HEK293T (cell line): ENCODE measurements at regions not wholly inside any gene's neighbourhood (a gene's known extent, or its start where the extent isn't known, plus 50 kb on each side); places are given as distances from the start of the nearest gene placed in this dataset.

Source experiments
- CTCF ChIA-PET: fragments of 350-600 bp; formaldehyde crosslinking; extraction: SDS; loops from one replicate; lab custom pipeline; 2021; ENCODE audit warnings: antibody characterized with exemption, inconsistent platforms; lab: Yijun Ruan, JAX
- POLR2A ChIA-PET: fragments of 350-600 bp; formaldehyde crosslinking; extraction: SDS; loops from one replicate; lab custom pipeline; 2020; ENCODE audit warnings: antibody characterized with exemption, inconsistent platforms; lab: Yijun Ruan, JAX
- DNase-seq: peaks from one replicate; pipeline ENCODE4 v3.0.0; 2012; ENCODE audit warnings: mixed read lengths; ENCODE audit errors: extremely low spot score
- ARNT ChIP-seq: fragments of 450-650 bp; IDR thresholded peaks from 2 replicates; pipeline ENCODE4 v1.6.1; 2017; ENCODE audit warnings: mild to moderate bottlenecking
- BHLHE40 ChIP-seq: fragments of 450-650 bp; IDR thresholded peaks from 2 replicates; pipeline ENCODE4 v1.6.1; 2016; ENCODE audit warnings: mild to moderate bottlenecking, moderate library complexity, borderline replicate concordance
- CTBP1 ChIP-seq: fragments of 450-650 bp; IDR thresholded peaks from 2 replicates; pipeline ENCODE4 v1.6.1; 2016; ENCODE audit warnings: borderline replicate concordance
- ELF4 ChIP-seq: fragments of 450-650 bp; IDR thresholded peaks from 2 replicates; pipeline ENCODE4 v1.6.1; 2017; ENCODE audit warnings: antibody characterized with exemption
- FOXA1 ChIP-seq: fragments of 450-650 bp; IDR thresholded peaks from 2 replicates; pipeline ENCODE4 v1.6.1; 2016; ENCODE audit warnings: mild to moderate bottlenecking
- FOXK2 ChIP-seq: fragments of 450-650 bp; IDR thresholded peaks from 2 replicates; pipeline ENCODE4 v1.6.1; 2016; ENCODE audit warnings: mild to moderate bottlenecking
- FOXM1 ChIP-seq: fragments of 450-650 bp; IDR thresholded peaks from 2 replicates; pipeline ENCODE4 v1.6.1; 2017; ENCODE audit warnings: mild to moderate bottlenecking, borderline replicate concordance
- HDGF ChIP-seq: fragments of 450-650 bp; IDR thresholded peaks from 2 replicates; pipeline ENCODE4 v1.6.1; 2017; ENCODE audit warnings: antibody characterized with exemption, borderline replicate concordance
- L3MBTL2 ChIP-seq: fragments of 450-650 bp; conservative IDR thresholded peaks from 2 replicates; pipeline ENCODE4 v1.6.1; 2016; ENCODE audit warnings: mild to moderate bottlenecking
- LEF1 ChIP-seq: fragments of 450-650 bp; IDR thresholded peaks from 2 replicates; pipeline ENCODE4 v1.6.1; 2017; ENCODE audit warnings: mild to moderate bottlenecking, borderline replicate concordance
- NFRKB ChIP-seq: fragments of 450-650 bp; IDR thresholded peaks from 2 replicates; pipeline ENCODE4 v1.6.1; 2016; ENCODE audit warnings: mild to moderate bottlenecking, moderate library complexity
- PKNOX1 ChIP-seq: fragments of 450-650 bp; IDR thresholded peaks from 2 replicates; pipeline ENCODE4 v1.6.1; 2016
- SP1 ChIP-seq: fragments of 450-650 bp; IDR thresholded peaks from 2 replicates; pipeline ENCODE4 v1.6.1; 2017
- SUZ12 ChIP-seq: fragments of 450-650 bp; IDR thresholded peaks from 2 replicates; pipeline ENCODE4 v1.6.1; 2016; ENCODE audit warnings: mild to moderate bottlenecking
- TARDBP ChIP-seq: fragments of 450-650 bp; IDR thresholded peaks from 2 replicates; pipeline ENCODE4 v1.6.1; 2016
- ZNF384 ChIP-seq: fragments of 450-650 bp; IDR thresholded peaks from 2 replicates; pipeline ENCODE4 v1.6.1; 2016

- no peak for DNase-seq
- ChIA-PET POLR2A (no interaction called here), CTCF (no interaction called here)
- no peak for TF ChIP-seq LEF1
- no peak for TF ChIP-seq HDGF
- TF ChIP-seq FOXA1 = no peak
- TF ChIP-seq SUZ12 = no peak
- no peak for TF ChIP-seq NFRKB
- TF ChIP-seq L3MBTL2 = no peak
- no peak for TF ChIP-seq PKNOX1
These were observed 283.0 kb upstream of the VEPH1 start for GRCh38 chr3:157786211-157786610.

DNA sequence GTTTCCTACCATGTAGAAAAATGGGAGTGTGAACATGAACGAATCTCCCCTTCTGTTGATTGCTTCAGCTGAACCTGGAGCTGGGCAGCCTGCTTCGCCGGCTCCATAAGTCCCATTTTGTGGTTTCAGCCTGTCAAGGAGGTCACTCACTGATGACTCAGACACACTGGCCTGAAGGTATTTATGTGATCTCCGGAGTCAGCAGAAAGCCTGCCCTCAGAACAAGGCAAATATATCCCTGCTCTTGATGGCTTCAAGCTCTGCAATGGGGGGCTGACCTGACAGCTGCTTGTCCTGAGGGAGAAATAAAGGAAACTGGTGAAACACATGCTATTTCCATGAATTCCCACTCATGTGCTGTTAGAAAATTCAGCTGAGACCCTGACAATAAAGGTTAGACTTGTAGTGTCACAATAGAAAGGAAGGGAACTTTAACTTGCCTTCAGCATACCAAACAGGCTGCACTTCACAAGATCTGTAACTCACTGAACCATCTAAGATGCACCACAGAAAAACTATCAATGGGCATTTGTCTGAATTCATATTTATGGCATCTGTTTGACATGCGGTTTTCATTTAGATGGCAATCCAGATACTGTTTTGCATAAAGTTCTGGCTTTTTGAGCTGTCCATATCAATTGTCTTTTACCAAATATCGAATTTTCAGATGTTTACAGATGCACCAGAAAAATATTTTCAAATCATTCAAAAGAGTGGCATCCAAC is 282.0 kb upstream of the VEPH1 start:
- DNase-seq = peak; percentile 23
- TF ChIP-seq FOXA1 (no peak), PKNOX1 (no peak), ELF4 (no peak), HDGF (no peak), ZNF384 (no peak), TARDBP (no peak)
- ChIA-PET POLR2A (no interaction called here), CTCF (no interaction called here)

DNA sequence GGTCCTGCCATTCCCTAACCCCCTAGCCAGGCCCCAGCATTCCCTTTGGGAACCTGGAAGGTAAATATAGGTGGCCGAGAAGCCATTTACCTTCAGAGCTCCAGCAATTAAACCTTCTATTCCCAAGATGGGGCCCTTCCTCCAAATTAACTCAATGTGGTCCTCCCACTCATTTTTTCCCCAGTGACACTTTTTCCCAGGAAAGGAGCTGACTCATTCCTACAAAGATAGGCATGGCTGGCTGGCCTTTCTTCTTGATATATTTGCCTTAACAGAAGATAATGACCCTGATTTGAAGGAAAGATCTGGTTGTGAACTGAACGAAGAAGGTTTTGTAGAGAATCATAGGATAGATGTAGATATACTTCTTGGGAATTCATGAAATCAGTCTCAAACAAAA is 279.0 kb upstream of the VEPH1 start:
- no peak for DNase-seq
- POLR2A ChIA-PET = no interaction called here
- CTCF ChIA-PET = no interaction called here
- TF ChIP-seq PKNOX1 (no peak), HDGF (no peak), LEF1 (no peak), NFRKB (no peak), TARDBP (no peak), L3MBTL2 (no peak), BHLHE40 (no peak), SUZ12 (no peak)

- no peak for TF ChIP-seq PKNOX1
- no peak for TF ChIP-seq ELF4
- no peak for TF ChIP-seq FOXK2
- TF ChIP-seq ARNT = no peak
- TF ChIP-seq CTBP1 = no peak
- TF ChIP-seq BHLHE40 = no peak
- no peak for TF ChIP-seq SP1
- TF ChIP-seq TARDBP = no peak
- no peak for TF ChIP-seq FOXA1
- no peak for TF ChIP-seq SUZ12
- no peak for TF ChIP-seq FOXM1
- no peak for TF ChIP-seq L3MBTL2
- no peak for TF ChIP-seq LEF1
- no peak for TF ChIP-seq ZNF384
- TF ChIP-seq NFRKB = no peak
- no peak for TF ChIP-seq HDGF
- ChIA-PET POLR2A (no interaction called here), CTCF (no interaction called here)
- no peak for DNase-seq
These were observed 273.6 kb upstream of the VEPH1 start for GRCh38 chr3:157776861-157777260.

- POLR2A ChIA-PET = no interaction called here
- no peak for TF ChIP-seq SUZ12
- TF ChIP-seq ELF4 = no peak
- no peak for TF ChIP-seq HDGF
- no peak for TF ChIP-seq L3MBTL2
- no peak for TF ChIP-seq NFRKB
- TF ChIP-seq FOXK2 = no peak
- TF ChIP-seq CTBP1 = no peak
- TF ChIP-seq TARDBP = no peak
- no peak for TF ChIP-seq BHLHE40
- no peak for TF ChIP-seq PKNOX1
- TF ChIP-seq ARNT = no peak
- no peak for TF ChIP-seq LEF1
- no peak for TF ChIP-seq ZNF384
- TF ChIP-seq FOXA1 = no peak
- TF ChIP-seq FOXM1 = no peak
- TF ChIP-seq SP1 = no peak
- DNase-seq = no peak
- CTCF ChIA-PET = no interaction called here
These were observed 272.2 kb upstream of the VEPH1 start for GRCh38 chr3:157775446-157775845.

DNA sequence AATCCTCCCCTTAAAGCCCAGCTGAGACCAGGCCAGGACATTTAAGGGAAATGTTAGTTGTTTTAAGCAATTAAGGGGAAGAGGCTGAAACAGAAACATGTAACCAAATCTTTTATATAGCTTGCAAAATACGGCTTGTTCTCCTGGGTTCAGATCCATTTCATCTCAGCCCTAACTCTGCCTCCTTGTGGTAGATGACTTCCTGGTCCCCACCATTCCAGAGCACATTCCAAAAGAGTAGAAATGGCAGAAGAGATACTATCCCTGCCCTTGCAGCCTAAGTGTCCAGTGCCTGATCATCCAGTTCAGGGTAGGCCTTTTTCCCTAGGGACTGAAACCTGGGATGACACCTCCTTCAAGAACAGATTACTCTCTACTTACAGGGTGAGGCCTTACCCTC is 266.2 kb upstream of the VEPH1 start:
- POLR2A ChIA-PET = no interaction called here

More for the DNA sequence above, 266.2 kb upstream of the VEPH1 start:
- TF ChIP-seq ELF4 = no peak
- no peak for TF ChIP-seq HDGF
- TF ChIP-seq SP1 = no peak
- TF ChIP-seq CTBP1 = no peak
- TF ChIP-seq ARNT = no peak
- TF ChIP-seq SUZ12 = no peak
- TF ChIP-seq TARDBP = no peak
- TF ChIP-seq FOXM1 = no peak
- TF ChIP-seq BHLHE40 = no peak
- no peak for TF ChIP-seq NFRKB
- no peak for TF ChIP-seq FOXA1
- CTCF ChIA-PET = no interaction called here
- DNase-seq = no peak
